ENCODE measurements at regions not wholly inside any gene's neighbourhood (a gene's known extent, or its start where the extent isn't known, plus 50 kb on each side); places are given as distances from the start of the nearest gene placed in this dataset.
"Not testable (repeated sequence)": the region's sequence is repeated elsewhere in the genome, so short reads cannot be mapped to it uniquely, and the experiment has no call there.

DNA sequence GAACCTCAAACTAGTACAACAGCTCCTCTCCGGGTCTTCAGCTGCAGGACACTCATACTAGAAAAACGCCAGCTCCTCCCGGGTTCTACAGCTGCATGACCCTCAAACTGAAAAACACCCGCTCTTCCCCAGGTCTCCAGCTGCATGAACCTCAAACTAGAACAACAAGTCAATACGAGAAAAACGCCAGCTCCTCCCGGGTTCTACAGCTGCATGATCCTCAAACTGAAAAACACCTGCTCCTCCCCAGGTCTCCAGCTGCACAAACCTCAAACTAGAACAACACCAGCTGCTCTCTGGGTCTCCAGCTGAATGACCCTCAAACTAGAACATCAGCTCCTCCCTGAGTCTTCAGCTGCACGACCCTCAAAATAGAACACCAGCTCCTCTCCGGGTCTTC, 315.0 kb upstream of the TFPI start:
- DNase-seq (ENCODE audit: low read depth) = no peak

DNA sequence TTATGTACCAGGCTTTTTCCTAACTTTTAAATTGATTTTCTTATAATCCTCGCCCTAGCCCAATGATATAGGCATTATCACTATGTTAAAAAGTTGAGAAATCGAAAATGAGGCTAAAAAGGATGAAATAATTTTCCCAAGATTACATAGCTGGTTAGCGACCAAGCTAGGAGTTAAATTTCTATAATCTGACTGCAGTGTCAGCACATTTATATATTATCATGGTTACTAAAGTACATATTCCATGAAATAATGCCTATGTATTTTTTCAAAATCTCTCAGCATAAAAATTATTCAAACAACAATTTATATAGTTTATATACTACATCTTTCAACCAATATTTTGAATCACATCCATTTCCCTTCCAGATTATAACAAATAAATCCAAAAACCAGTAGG, 317.3 kb upstream of the TFPI start:
- DNase-seq (ENCODE audit: low read depth) = no peak

- no peak for DNase-seq (ENCODE audit: low read depth)
These were observed 318.9 kb upstream of the TFPI start for GRCh38 chr2:187873132-187873531.

- peak; percentile 36 for DNase-seq (ENCODE audit: low read depth)
These were observed 320.6 kb upstream of the TFPI start for GRCh38 chr2:187874786-187875185.

- peak; percentile 35 for DNase-seq (ENCODE audit: low read depth)
These were observed 321.3 kb upstream of the TFPI start for GRCh38 chr2:187875261-187876141.

- no peak for DNase-seq (ENCODE audit: low read depth)
These were observed 322.3 kb upstream of the TFPI start for GRCh38 chr2:187876554-187876953.

DNA sequence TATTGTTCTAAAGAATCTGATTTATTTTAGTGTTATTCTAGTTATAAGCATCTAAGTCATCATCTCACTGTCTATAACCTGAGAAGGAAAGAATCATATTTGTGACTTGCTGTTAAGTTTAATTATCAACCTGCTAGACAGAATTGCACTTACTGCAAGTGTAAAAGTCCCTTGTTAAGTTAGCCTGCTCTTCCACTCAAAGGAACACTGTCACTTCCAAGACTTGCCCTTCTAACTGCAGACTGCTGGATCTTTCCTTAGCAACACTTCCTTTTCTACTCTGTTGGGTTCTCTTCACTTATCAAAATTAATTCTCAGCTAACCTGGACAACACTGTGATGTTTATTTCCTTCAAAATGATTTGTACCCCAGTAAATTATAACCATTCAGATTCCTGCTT, 323.2 kb upstream of the TFPI start:
- no peak for DNase-seq (ENCODE audit: low read depth)

DNA sequence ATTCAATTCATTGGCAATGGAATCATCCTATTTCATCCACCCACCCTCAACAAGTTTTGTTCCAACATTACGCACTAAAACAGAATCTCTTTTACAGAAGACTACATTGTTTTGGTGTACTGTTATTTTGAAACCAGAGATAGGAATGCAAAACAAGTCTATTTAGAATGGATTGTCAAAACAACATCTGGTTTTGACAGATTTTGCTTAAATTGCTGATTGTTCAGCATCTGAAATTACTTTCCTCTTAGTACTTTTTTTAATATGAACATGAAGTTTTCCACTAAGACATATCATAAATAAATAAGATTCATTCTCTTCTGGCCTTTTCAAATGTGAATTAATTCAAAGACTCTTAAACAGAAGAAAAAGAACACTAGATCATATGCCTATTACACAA, 323.9 kb upstream of the TFPI start:
- DNase-seq (ENCODE audit: low read depth) = no peak

- no peak for DNase-seq (ENCODE audit: low read depth)
These were observed 325.3 kb upstream of the TFPI start for GRCh38 chr2:187879491-187879890.

GRCh38 chr2:187884003-187884402, 329.8 kb upstream of the TFPI start:
- DNase-seq (ENCODE audit: low read depth) = no peak

GRCh38 chr2:187890690-187891089, 336.5 kb upstream of the TFPI start:
- DNase-seq (ENCODE audit: low read depth) = no peak

DNA sequence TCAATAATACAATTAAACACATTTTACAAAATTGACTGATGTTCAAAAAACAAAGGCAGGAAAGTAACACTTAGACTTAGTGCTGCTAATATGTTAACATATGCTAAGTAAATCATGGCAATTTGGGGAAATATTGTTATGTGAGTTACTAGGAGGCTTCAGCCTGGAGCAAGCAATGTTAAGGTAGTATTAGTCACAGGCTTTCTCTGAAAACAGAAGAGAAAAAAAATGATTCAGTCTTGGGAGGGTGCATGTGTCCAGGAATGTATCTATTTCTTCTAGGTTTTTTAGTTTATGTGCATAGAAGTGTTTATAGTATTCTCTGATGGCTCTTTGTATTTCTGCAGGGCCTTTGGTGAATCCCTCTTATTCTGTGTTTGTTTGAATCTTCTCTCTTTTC, 345.8 kb upstream of the TFPI start:
- peak; percentile 10 for DNase-seq (ENCODE audit: low read depth)

GRCh38 chr2:187906021-187906420, 351.8 kb upstream of the TFPI start:
- DNase-seq (ENCODE audit: low read depth) = no peak

DNA sequence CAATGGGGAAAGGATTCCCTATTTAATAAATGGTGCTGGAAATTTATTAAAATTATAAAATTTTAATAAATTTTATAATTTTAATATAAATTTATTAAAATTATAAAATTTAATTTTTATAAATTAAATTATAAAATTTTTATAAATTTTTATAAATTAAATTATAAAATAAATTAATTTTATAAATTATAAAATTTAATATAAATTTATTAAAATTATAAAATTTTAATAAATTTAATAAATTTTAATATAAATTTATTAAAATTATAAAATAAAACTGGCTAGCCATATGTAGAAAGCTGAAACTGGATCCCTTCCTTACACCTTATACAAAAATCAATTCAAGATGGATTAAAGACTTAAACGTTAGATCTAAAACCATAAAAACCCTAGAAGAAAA, 356.7 kb upstream of the TFPI start:
- not testable (repeated sequence) for DNase-seq (ENCODE audit: low read depth)

GRCh38 chr2:187912950-187913349, 358.7 kb upstream of the TFPI start:
- DNase-seq (ENCODE audit: low read depth) = peak; percentile 4

DNA sequence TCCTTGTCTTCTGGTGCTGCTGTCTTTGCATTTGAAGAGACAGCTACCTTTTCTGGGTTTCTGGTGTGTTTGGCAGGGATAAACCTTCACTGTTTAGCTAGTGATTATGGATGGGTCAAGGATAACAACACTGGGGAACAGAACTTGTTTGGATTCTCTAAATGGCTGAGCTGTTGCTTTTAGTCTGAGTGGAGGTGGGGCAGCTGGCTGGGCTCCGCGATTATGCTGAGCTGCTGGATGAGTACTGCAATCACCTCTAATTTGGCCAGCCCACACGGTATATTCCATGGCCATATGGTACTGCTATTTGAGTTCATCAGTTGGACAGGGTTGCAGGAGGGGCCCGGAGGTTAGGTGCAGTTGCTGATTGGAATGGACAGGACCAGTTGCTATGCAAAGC, 361.6 kb upstream of the TFPI start:
- DNase-seq (ENCODE audit: low read depth) = no peak

GRCh38 chr2:187916799-187917198, 362.6 kb upstream of the TFPI start:
- DNase-seq (ENCODE audit: low read depth) = no peak

GRCh38 chr2:187917535-187917934, 363.3 kb upstream of the TFPI start:
- peak; percentile 43 for DNase-seq (ENCODE audit: low read depth)

DNA sequence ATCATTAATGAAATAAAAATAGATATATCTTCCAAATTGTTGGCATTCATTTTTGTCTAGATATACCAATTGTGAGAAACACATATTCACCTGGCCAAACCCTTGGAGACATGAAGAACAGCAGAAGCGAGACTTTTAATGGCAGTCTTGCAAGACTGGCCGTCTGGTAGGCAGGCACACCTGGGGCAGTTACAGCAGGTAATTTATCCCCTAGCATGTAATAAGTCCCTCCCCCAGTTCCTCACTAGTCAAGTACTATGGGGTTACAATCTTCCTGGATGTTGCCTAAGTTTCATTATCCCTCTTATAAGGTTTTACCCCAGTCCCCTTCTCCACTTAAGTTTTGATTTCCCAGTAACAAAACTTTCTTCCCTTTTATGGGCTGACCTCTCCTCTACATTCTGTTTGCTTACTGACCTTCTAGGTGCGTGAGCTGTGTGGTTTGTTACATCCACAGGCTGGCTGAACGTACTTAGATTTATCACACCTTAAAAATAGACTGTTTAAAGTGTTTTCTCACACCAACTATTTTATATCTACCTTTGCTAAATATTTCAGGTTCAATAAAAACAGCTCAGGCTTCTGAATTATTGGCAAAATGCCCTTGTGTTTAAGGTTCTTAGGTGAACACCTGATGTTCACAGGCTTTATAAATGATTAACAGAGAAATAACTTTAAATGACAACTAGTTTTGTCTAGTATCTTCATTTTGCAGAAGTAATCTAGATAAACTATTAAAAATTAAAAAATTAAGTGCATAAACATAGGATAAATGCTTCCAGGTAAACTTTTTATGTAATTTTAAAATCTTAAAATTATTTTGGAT, 365.0 kb upstream of the TFPI start:
- DNase-seq (ENCODE audit: low read depth) = no peak

GRCh38 chr2:187920511-187920910, 366.3 kb upstream of the TFPI start:
- no peak for DNase-seq (ENCODE audit: low read depth)

GRCh38 chr2:187922846-187923245, 368.6 kb upstream of the TFPI start:
- peak; percentile 85 for DNase-seq (ENCODE audit: low read depth)

- no peak for DNase-seq (ENCODE audit: low read depth)
These were observed 367.4 kb upstream of the GULP1 start for GRCh38 chr2:187924293-187924692.

GRCh38 chr2:187934236-187934635, 357.4 kb upstream of the GULP1 start:
- no peak for DNase-seq (ENCODE audit: low read depth)

Measured in LHCN-M2 (cell line).